ENCODE measurements at regions not wholly inside any gene's neighbourhood (a gene's known extent, or its start where the extent isn't known, plus 50 kb on each side); places are given as distances from the start of the nearest gene placed in this dataset.

- Histone ChIP-seq H3K27me3 (no peaks in the 10 kb centered on the region), H3K27ac (no peak overlapping the region), H3K36me3 (no peaks in the 10 kb centered on the region), H3K4me1 (no peaks in the 10 kb centered on the region), H3K4me3 (no peak overlapping the region), H3K9me3 (no peaks in the 10 kb centered on the region)
- WGBS (ENCODE audit: insufficient coverage, low coverage, low lambda C conversion rate, missing lambda C conversion rate) = 60% methylated on average over 2 of the region's 4 CpGs
- ATAC-seq = no peak
- intact Hi-C loops (cut with DNase I) = no loop called here
- no peak for DNase-seq
- TF ChIP-seq CTCF (IDR thresholded peaks at IDR 0.05) (no peak), POLR2A (IDR thresholded peaks at IDR 0.05) (no peak)
These were observed 686.7 kb downstream of the METTL4 start for GRCh38 chr18:1884623-1885022.

- TF ChIP-seq POLR2A (IDR thresholded peaks at IDR 0.05) = no peak
- no peak for TF ChIP-seq CTCF (IDR thresholded peaks at IDR 0.05)
- ATAC-seq (no peak), DNase-seq (no peak)
- Histone ChIP-seq H3K4me1 (no peaks in the 10 kb centered on the region), H3K36me3 (no peaks in the 10 kb centered on the region), H3K27ac (no peak overlapping the region), H3K27me3 (no peaks in the 10 kb centered on the region), H3K9me3 (peaks cover 0 to 2% (median 0%) of the 10 kb centered on the region in 4 donors), H3K4me3 (no peak overlapping the region)
- WGBS (ENCODE audit: insufficient coverage, low coverage, low lambda C conversion rate, missing lambda C conversion rate) = 59% methylated on average over 1 of the region's 1 CpG
- intact Hi-C loops (cut with DNase I) = no loop called here
These were observed 679.7 kb downstream of the METTL4 start for GRCh38 chr18:1891641-1892040.

- Histone ChIP-seq H3K9me3 (peaks cover 0 to 2% (median 0%) of the 10 kb centered on the region in 4 donors), H3K4me3 (no peak overlapping the region), H3K27ac (no peak overlapping the region), H3K4me1 (no peaks in the 10 kb centered on the region), H3K36me3 (no peaks in the 10 kb centered on the region), H3K27me3 (no peaks in the 10 kb centered on the region)
- intact Hi-C loops (cut with DNase I) = no loop called here
- no peak for DNase-seq
- ATAC-seq = no peak
- TF ChIP-seq CTCF (IDR thresholded peaks at IDR 0.05) (no peak), POLR2A (IDR thresholded peaks at IDR 0.05) (no peak)
These were observed 679.1 kb downstream of the METTL4 start for GRCh38 chr18:1892191-1892590.

- ATAC-seq (no peak), DNase-seq (no peak)
- Histone ChIP-seq H3K27ac (no peak overlapping the region), H3K9me3 (peaks cover 0 to 1% (median 0%) of the 10 kb centered on the region in 4 donors), H3K4me3 (no peak overlapping the region), H3K36me3 (no peaks in the 10 kb centered on the region), H3K27me3 (no peaks in the 10 kb centered on the region), H3K4me1 (no peaks in the 10 kb centered on the region)
- intact Hi-C loops (cut with DNase I) = no loop called here
- TF ChIP-seq CTCF (IDR thresholded peaks at IDR 0.05) = no peak
- no peak for TF ChIP-seq POLR2A (IDR thresholded peaks at IDR 0.05)
- 55% methylated on average over 4 of the region's 4 CpGs for WGBS (ENCODE audit: insufficient coverage, low coverage, low lambda C conversion rate, missing lambda C conversion rate)
These were observed 675.7 kb downstream of the METTL4 start for GRCh38 chr18:1895456-1896185.

- ATAC-seq (no peak), DNase-seq (no peak)
- H3K4me1 ChIP-seq = no peaks in the 10 kb centered on the region
- TF ChIP-seq POLR2A (IDR thresholded peaks at IDR 0.05) (no peak), CTCF (IDR thresholded peaks at IDR 0.05) (no peak)
- H3K9me3 ChIP-seq = no peaks in the 10 kb centered on the region
- H3K36me3 ChIP-seq = no peaks in the 10 kb centered on the region
- WGBS (ENCODE audit: insufficient coverage, low coverage, low lambda C conversion rate, missing lambda C conversion rate) = 80% methylated on average over 1 of the region's 1 CpG
- no peak overlapping the region for H3K4me3 ChIP-seq
- H3K27me3 ChIP-seq = no peaks in the 10 kb centered on the region
- intact Hi-C loops (cut with DNase I) = no loop called here
- no peak overlapping the region for H3K27ac ChIP-seq
These were observed 664.9 kb downstream of the METTL4 start for GRCh38 chr18:1906421-1906820.

Data from right lobe of liver (tissue), 6 donors.